ENCODE measurements at regions not wholly inside any gene's neighbourhood (a gene's known extent, or its start where the extent isn't known, plus 50 kb on each side); places are given as distances from the start of the nearest gene placed in this dataset.

GRCh38 chr2:153391131-153391530 lies 87.4 kb downstream of the RPRM start:
- TF ChIP-seq CTCF (IDR thresholded peaks at IDR 0.05): no peak
- TF ChIP-seq EP300 (IDR thresholded peaks at IDR 0.05): no peak
- TF ChIP-seq POLR2A (IDR thresholded peaks at IDR 0.05): no peak
